ENCODE measurements at regions not wholly inside any gene's neighbourhood (a gene's known extent, or its start where the extent isn't known, plus 50 kb on each side); places are given as distances from the start of the nearest gene placed in this dataset.

GRCh38 chr3:117696851-117697407 lies 987.4 kb downstream of the TUSC7 start:
- TF ChIP-seq CTCF (IDR thresholded peaks at IDR 0.05; ENCODE audit: borderline replicate concordance, extremely low read depth, low read length, poor library complexity, severe bottlenecking) = no peak
- TF ChIP-seq EZH2 (IDR thresholded peaks at IDR 0.05; ENCODE audit: borderline replicate concordance, low read depth, low read length, severe bottlenecking) = no peak
